Thoracic aorta (tissue), 2 donors: ENCODE measurements at regions not wholly inside any gene's neighbourhood (a gene's known extent, or its start where the extent isn't known, plus 50 kb on each side); places are given as distances from the start of the nearest gene placed in this dataset.

Source experiments
- ATAC-seq: fragments of 150-250 bp; one replicate; pipeline ENCODE4 v1.8.0; 2017; ENCODE audit warnings: low read depth; ENCODE audit not compliant: insufficient number of reproducible peaks, low FRiP score
- DNase-seq: peaks from one replicate; pipeline ENCODE4 v3.0.0-alpha.2; 2020; ENCODE audit warnings: low spot score
- H3K27ac ChIP-seq, 2 donors: fragments of 200-600 bp; sonication (generic); 1 replicate in 1 of 2; 2 replicates in 1 of 2; pipeline ENCODE4 v1.5.1; 2016; ENCODE audit warnings: mild to moderate bottlenecking in 2 of 2, moderate library complexity in 2 of 2
- H3K27me3 ChIP-seq: fragments of 200-600 bp; sonication (generic); replicated peaks from 2 replicates; pipeline ENCODE4 v1.6.0; 2016; ENCODE audit warnings: mild to moderate bottlenecking; ENCODE audit not compliant: insufficient read depth
- H3K36me3 ChIP-seq: fragments of 200-600 bp; sonication (generic); one replicate; pipeline ENCODE4 v1.5.1; 2016
- H3K4me1 ChIP-seq, 2 donors: fragments of 200-600 bp; sonication (generic); 1 replicate in 1 of 2; 2 replicates in 1 of 2; pipeline versions ENCODE4 v1.5.1 to v1.6.0; 2016; ENCODE audit warnings: low read depth in 2 of 2, mild to moderate bottlenecking in 1 of 2; ENCODE audit not compliant: control insufficient read depth in 1 of 2
- H3K4me3 ChIP-seq: fragments of 200-600 bp; sonication (generic); 2 replicates; pipeline ENCODE4 v1.5.1; 2016; ENCODE audit warnings: mild to moderate bottlenecking
- H3K9me3 ChIP-seq: fragments of 200-600 bp; sonication (generic); 2 replicates; pipeline ENCODE4 v1.5.1; 2016
- CTCF ChIP-seq: fragments of 200-600 bp; sonication (generic); IDR thresholded peaks from one replicate; pipeline ENCODE4 v1.5.1; 2019; ENCODE audit warnings: antibody characterized with exemption

DNA sequence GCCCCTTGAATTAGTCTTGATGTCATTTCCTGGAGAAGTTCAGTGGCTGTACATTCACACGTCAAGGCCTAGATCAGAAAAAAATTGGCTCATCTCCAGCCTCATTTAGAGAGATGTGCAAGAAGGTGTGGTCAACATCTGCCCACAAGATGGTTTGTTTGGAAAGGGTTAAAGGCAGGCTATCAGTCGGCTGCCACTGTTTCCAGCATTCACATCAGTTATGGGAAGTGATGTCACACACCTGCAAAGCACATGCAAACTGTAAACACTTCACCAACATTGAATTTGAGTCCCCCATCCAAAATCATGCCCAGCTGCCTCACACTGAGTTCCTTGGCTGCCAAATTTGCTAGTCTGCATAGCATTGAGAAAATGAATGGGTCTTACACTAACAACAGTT lies 498.3 kb upstream of the INTU start:
- H3K27ac ChIP-seq, result no peak overlapping the region
- ATAC-seq (no peak), DNase-seq (no peak)

GRCh38 chr4:127138586-127138985 lies 494.2 kb upstream of the INTU start:
- Histone ChIP-seq H3K27ac (no peak overlapping the region), H3K36me3 (no peaks in the 10 kb centered on the region), H3K9me3 (no peaks in the 10 kb centered on the region), H3K27me3 (no peaks in the 10 kb centered on the region), H3K4me3 (no peak overlapping the region), H3K4me1 (peaks cover 0 to 1% of the 10 kb centered on the region in 2 donors)
- TF ChIP-seq CTCF, result no peak
- ATAC-seq (no peak), DNase-seq (no peak)

More for the DNA sequence above, 498.3 kb upstream of the INTU start:
- no peaks in the 10 kb centered on the region for H3K36me3 ChIP-seq
- no peaks in the 10 kb centered on the region for H3K4me1 ChIP-seq
- no peaks in the 10 kb centered on the region for H3K9me3 ChIP-seq
- no peaks in the 10 kb centered on the region for H3K27me3 ChIP-seq
- no peak for TF ChIP-seq CTCF
- no peak overlapping the region for H3K4me3 ChIP-seq

DNA sequence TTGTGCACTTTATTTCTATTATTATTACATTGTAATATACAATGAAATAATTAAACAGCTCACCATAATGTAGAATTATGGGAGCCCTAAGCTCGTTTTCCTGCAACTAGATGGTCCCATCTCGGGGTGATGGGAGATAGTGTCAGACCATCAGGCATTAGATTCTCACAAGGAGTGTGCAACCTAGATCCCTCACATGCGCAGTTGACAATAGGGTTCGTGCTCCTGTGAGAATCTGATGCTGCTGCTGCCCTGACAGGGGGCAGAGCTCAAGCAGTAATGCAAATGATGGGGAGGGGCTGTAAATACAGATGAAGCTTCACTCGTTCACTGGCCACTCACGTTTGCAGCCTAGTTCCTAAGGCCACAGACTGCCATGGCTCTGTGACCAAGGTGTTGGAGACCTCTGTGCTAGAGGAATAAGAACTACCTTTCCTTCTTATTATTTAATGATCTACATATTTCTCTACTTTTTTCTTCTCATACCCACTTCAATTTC lies 492.9 kb upstream of the INTU start:
- ATAC-seq (no peak), DNase-seq (no peak)
- H3K27me3 ChIP-seq, result no peaks in the 10 kb centered on the region
- H3K9me3 ChIP-seq, result no peaks in the 10 kb centered on the region
- H3K4me1 ChIP-seq, result peaks cover 0 to 5% of the 10 kb centered on the region in 2 donors
- H3K36me3 ChIP-seq, result no peaks in the 10 kb centered on the region
- TF ChIP-seq CTCF, result no peak
- H3K4me3 ChIP-seq, result no peak overlapping the region
- no peak overlapping the region for H3K27ac ChIP-seq

GRCh38 chr4:127140306-127140705 lies 492.5 kb upstream of the INTU start:
- Histone ChIP-seq H3K27me3 (no peaks in the 10 kb centered on the region), H3K36me3 (no peaks in the 10 kb centered on the region), H3K4me1 (peaks cover 0 to 5% of the 10 kb centered on the region in 2 donors), H3K9me3 (no peaks in the 10 kb centered on the region), H3K27ac (no peak overlapping the region), H3K4me3 (no peak overlapping the region)
- DNase-seq (no peak), ATAC-seq (no peak)
- no peak for TF ChIP-seq CTCF

GRCh38 chr4:127141856-127142255 lies 490.9 kb upstream of the INTU start:
- no peak for TF ChIP-seq CTCF
- Histone ChIP-seq H3K9me3 (no peaks in the 10 kb centered on the region), H3K27ac (no peak overlapping the region), H3K27me3 (no peaks in the 10 kb centered on the region), H3K4me3 (no peak overlapping the region), H3K4me1 (peaks cover 0 to 5% of the 10 kb centered on the region in 2 donors), H3K36me3 (no peaks in the 10 kb centered on the region)
- ATAC-seq, result no peak
- DNase-seq, result no peak
